ENCODE measurements at regions not wholly inside any gene's neighbourhood (a gene's known extent, or its start where the extent isn't known, plus 50 kb on each side); places are given as distances from the start of the nearest gene placed in this dataset.
A peak's percentile ranks its signal among the peaks of the same experiment; 100 is the strongest.
"Not testable (repeated sequence)": the region's sequence is repeated elsewhere in the genome, so short reads cannot be mapped to it uniquely, and the experiment has no call there.

DNA sequence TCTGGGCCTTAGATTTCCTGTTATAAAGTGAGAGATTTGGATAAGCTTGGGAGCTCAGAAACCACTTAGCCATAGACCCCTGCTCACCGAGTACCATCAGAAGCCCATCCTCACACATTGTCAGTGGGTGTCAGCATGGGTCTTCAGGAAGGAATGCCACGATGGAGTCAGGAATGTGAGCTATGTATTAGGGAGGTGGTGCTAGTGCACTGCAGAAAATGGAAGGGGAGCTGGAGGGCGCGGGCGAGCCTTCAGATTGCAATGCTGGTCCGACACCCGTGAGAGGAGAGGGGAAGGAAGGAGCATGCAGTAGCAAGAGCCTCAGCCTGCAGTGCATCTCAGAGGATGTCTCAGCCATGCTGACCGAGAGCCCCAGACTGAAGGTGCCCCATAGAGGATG lies 294.5 kb downstream of the FOXL1 start:
- no peak for DNase-seq

DNA sequence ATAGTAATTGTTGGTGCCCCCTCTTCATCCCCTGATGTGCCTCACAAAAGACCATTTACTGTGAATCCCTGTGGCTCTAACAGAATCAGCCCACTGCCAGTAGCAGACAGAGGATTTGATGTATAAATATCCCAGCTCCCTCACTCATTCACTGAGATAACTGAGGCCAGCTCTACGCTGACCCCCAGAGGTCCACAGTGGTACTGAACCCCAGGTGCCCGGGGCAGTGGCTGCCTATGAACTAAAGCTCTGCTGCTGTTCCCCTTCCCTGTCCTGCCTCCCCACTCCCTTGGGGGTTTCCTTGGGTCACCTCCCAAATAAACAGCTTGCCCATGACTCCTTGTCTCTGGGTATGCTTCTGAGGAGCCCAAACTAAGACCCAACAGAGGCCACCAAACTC lies 295.8 kb downstream of the FOXL1 start:
- DNase-seq = peak; percentile 5

- no peak for DNase-seq
Measured at GRCh38 chr16:86876499-86876898, 298.1 kb downstream of the FOXL1 start.

DNA sequence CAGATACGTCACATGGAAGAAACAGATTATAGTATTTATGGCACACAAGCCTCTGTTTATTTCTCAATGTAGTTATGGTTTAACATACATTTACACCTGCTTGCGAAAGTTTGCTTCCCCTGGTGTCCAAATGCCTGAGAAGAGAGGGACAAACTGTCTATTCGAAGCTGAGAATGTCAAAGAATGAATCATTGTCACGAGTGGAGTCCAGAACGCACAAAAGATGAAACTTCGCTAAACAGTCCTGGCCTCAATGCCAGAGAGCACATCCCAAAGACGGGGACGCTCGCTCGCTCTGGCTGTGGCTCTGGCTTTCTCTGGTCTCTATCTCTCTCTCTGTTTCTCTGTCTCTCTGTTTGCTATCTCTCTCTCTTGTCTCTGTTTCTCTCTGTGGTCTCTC lies 298.8 kb downstream of the FOXL1 start:
- DNase-seq = no peak

DNA sequence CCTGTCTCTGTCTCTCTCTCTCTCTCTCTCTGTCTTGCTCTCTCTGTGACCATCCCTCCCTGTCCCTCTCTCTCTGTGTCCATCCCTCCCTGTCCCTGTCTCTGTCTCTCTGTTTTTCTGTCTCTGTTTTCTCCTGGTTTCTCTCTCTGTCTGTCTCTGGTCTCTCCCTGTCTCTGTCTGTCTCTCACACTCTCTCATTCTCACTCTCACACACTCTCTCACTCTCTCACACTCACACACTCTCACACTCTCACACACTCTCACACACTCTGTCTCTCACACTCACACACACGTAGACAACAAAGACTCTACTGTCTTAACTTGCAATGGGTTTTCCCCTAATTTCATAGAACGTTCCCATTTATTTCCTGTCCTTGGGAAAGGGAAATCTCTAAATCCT lies 299.5 kb downstream of the FOXL1 start:
- no peak for DNase-seq

DNA sequence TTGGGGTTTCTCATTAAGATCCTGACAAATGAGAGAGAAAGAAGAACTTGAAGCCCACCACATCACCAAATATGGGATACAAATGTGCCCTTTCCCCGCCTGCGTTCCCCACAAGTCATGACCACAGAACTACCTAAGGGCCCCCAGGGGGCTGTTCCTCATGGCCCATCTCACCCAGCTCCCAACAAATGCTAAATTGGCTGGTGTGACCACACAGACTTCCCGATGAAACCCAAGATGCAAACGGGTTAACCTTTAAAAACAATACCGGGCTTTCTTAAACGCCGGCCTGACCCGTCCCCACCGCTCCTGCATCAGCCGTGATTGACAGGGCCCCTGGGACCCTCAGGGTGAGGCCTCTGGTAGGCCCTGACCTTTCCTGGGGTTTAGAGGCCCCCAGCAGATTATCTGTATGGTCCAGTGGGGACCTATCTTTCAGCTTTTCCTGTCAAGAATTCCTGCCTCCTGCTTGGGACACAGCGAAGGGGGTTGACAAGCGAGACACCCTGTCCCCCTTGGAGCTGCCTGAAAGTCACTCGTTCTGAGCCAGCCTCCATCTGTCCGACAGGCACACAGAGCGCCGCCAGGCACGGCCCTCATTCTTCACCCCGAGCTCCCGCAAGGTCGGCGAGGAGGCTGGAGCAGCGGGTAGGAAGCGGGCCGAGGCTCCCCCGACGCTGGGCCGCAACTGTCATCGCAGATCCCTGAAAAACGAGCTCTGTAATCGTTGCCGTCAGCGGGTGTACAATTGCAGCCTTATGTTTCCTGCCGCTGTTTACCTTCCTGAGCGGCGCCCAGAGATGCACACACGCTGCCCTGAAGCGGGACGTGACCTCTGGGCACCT lies 300.1 kb downstream of the FOXL1 start:
- no peak for DNase-seq

DNA sequence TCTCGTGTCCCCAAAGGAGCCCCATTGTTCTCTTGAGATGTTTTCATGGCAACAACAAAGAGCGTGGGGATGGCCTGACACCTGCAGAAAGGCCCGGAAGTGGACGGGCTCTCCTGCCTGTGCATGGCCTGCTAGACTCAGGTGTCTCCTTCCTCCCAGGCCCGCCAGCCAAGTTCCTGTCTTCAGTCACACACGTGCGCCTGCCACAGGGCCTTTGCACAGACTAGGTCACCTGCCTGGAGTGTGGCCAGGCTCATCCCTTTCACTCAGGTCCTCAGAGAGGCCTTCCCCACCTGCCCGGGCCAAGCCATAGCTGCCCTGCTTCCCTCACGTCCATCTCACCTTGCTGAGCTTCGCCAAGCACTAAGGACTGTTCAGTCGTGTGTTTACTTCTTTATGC lies 300.9 kb downstream of the FOXL1 start:
- DNase-seq = no peak

- DNase-seq = no peak
Measured at GRCh38 chr16:86880316-86881117, 302.2 kb downstream of the FOXL1 start.

DNA sequence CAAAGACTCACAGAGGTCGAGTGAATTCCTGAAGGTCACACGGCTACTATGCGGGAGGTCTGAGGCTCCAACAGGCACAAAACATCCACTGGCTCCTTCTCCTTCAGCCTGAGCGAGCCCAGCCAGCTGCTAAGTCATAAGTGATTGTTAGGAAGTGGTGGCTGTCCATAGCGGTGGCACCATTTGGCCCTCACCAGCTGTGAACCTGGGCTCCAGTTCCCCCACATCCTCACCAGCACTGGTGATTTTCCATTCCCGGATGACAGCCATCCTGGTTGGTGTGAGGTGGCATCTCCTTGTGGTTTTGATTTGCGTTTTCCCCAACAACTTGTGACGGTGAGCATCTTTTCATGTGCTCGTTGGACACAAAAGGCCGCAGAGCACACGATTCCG lies 302.8 kb downstream of the FOXL1 start:
- DNase-seq = no peak

GRCh38 chr16:86881861-86882273 lies 303.5 kb downstream of the FOXL1 start:
- DNase-seq = no peak

- no peak for DNase-seq
Measured at GRCh38 chr16:86882586-86883280, 304.4 kb downstream of the FOXL1 start.

- DNase-seq = no peak
Measured at GRCh38 chr16:86883583-86884389, 305.4 kb downstream of the FOXL1 start.

GRCh38 chr16:86884390-86884650 lies 306.0 kb downstream of the FOXL1 start:
- DNase-seq = no peak

DNA sequence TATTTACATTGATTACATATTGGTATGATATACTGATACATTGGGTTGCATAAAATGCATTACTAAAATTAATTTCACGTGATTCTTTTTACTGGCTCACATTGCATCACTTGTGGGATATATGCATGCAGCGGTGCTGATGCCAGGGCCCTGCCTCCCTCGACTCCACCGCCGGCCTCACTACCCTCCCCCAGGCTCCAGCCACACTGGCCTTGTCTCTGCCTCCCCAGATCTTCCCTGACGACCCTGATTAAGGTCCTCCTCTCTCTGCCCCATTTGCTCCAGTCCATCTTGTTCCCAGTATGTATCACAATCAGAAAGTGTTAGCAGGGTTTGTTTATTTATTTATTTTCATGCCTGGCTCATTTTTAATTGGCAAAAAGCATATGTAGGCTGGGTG lies 306.8 kb downstream of the FOXL1 start:
- no peak for DNase-seq

DNA sequence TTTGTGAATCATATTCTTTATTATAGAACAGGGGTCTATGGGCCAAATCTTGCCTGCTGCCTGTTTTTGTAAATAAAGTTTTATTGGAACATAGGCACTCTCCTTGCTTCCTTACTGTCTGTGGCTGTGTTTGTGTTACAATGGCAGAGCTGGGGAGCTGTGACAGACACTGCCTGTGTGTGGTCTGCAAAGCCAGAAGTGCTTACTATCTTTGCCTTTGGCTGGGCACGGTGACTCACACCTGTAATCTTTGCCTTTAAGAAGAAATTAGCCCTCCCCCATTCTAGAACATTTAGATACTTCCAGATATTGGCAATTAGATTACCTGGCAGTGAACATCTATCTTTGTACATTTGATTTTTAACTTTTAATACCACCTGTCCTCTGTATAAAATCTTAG lies 308.3 kb downstream of the FOXL1 start:
- no peak for DNase-seq

DNA sequence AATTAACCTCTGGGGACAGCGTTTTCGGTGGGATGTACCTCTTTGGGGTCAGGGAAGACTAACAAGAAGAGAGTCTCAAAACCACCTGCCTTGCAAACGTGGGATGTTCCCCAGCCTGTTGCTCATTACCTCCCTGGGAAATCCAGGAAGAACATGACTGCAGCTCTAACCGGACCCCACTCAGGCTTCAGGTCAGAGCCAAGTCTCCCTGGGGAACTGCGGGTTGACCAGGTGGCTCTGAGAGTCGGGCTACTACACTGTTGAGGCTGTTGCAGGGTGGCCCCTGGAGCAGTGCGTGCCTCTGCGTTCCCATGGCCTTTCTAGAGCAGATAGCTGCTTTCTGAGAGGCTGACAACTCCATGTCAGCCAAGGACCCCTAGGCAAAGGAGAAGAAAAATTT lies 309.1 kb downstream of the FOXL1 start:
- DNase-seq = no peak

- no peak for DNase-seq
Measured at GRCh38 chr16:86888231-86889053, 310.1 kb downstream of the FOXL1 start.

DNA sequence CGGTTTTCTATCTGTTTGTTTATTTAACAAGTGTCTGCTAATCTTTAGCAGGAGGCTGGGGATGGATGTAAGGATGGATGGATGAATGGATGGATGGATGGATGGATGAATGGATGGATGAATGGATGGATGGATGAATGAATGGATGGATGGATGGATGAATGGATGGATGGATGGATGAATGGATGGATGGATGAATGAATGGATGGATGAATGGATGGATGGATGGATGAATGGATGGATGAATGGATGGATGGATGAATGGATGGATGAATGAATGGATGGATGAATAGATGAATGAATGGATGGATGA lies 310.7 kb downstream of the FOXL1 start:
- DNase-seq = not testable (repeated sequence)

DNA sequence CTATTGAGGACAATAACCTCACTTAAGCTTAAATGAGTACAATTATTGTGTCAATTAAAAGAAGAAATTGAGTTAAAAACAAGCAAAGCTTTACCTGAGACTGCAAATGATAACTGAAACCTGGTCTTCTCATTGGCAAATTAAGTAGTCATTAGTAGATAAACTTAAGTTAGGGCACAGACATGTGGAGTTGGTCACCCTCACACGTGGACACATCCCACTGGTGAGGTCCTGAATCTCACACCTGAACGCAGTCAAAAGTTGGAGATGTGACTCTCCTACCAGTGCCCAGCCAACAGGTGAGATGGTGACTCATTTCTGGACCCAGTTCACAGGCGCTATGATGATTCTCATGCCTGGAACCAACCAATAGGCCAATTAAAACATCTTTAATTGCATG lies 311.6 kb downstream of the FOXL1 start:
- no peak for DNase-seq

DNA sequence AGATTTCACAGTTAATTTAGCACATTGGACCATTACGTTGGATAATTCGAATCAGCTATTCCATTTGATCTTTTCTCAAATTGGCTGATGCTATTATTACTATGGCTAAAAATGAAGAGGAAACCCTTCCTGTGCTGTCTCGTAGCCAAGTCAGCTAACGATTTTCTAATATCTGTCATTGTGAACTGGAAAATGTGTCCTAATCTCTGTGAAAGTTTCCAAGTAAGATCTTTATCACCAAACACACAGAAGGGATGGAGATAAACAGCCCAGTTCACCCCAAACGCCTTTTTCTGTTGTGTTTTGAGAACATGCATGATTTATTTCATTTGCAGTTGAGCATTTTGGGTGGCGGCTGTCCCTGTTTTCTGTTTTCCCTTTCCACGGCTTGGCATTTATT lies 312.8 kb downstream of the FOXL1 start:
- no peak for DNase-seq

DNA sequence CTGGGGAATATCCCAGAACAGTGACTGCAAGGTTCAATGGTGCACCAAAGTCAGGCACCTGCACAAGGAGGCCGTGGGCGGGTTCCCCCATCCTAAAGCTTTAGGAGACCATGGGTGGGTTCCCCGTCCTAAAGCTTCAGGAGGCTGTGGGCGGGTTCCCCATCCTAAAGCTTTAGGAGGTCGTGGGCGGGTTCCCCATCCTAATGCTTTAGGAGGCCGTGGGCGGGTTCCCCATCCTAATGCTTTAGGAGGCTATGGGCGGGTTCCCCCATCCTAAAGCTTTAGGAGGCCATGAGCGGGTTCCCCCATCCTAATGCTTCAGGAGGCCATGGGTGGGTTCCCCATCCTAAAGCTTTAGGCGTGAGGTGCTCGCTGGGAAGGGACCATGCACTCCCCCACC lies 313.3 kb downstream of the FOXL1 start:
- no peak for DNase-seq

- DNase-seq = no peak
Measured at GRCh38 chr16:86892509-86892908, 314.2 kb downstream of the FOXL1 start.
